Spleen (tissue), 11 donors: ENCODE measurements at regions not wholly inside any gene's neighbourhood (a gene's known extent, or its start where the extent isn't known, plus 50 kb on each side); places are given as distances from the start of the nearest gene placed in this dataset.

Source experiments
- DNase-seq: peaks from one replicate; pipeline ENCODE4 v3.0.0-alpha.2; 2020
- H3K27ac ChIP-seq, 8 donors: fragments of 200-600 bp; sonication (generic) in 7 of 8; 1 replicate in 4 of 8; 2 replicates in 4 of 8; pipeline versions ENCODE4 v1.5.0 to v1.8.0; 2016 to 2021; ENCODE audit warnings: inconsistent platforms in 4 of 8, mild to moderate bottlenecking in 4 of 8, moderate library complexity in 1 of 8
- H3K27me3 ChIP-seq, 7 donors: fragments of 200-600 bp; sonication (generic) in 6 of 7; replicated peaks in 1 of 7; 1 replicate in 4 of 7; 2 replicates in 3 of 7; pipeline versions ENCODE4 v1.5.0 to v1.8.0; 2016 to 2021; ENCODE audit warnings: inconsistent platforms in 3 of 7, mild to moderate bottlenecking in 1 of 7
- H3K36me3 ChIP-seq, 6 donors: fragments of 200-600 bp; sonication (generic) in 5 of 6; 1 replicate in 4 of 6; 2 replicates in 2 of 6; pipeline versions ENCODE4 v1.5.0 to v1.8.0; 2016 to 2021; ENCODE audit warnings: inconsistent platforms in 2 of 6
- H3K4me1 ChIP-seq, 6 donors: fragments of 200-600 bp; sonication (generic) in 5 of 6; 1 replicate in 3 of 6; 2 replicates in 3 of 6; pipeline versions ENCODE4 v1.5.0 to v1.8.0; 2016 to 2021; ENCODE audit warnings: inconsistent platforms in 3 of 6
- H3K4me3 ChIP-seq, 8 donors: fragments of 200-600 bp; sonication (generic) in 7 of 8; 1 replicate in 4 of 8; 2 replicates in 4 of 8; pipeline versions ENCODE4 v1.5.0 to v1.8.0; 2016 to 2021; ENCODE audit warnings: inconsistent platforms in 4 of 8, mild to moderate bottlenecking in 4 of 8, moderate library complexity in 2 of 8
- H3K9me3 ChIP-seq, 8 donors: fragments of 200-600 bp; sonication (generic) in 7 of 8; 1 replicate in 4 of 8; 2 replicates in 4 of 8; pipeline versions ENCODE4 v1.5.0 to v1.8.0; 2016 to 2021; ENCODE audit warnings: inconsistent platforms in 4 of 8
- CTCF ChIP-seq, 11 experiments: fragments of 200-600 bp in 7 of 11; fragments of 450-650 bp in 4 of 11; sonication (generic) in 4 of 11; IDR thresholded peaks in 8 of 11; conservative IDR thresholded peaks in 3 of 11; 1 replicate in 7 of 11; 2 replicates in 4 of 11; pipeline versions ENCODE4 v1.4.0 to v1.8.0; 2016 to 2021; ENCODE audit warnings: antibody characterized with exemption in 11 of 11, inconsistent platforms in 4 of 11, mild to moderate bottlenecking in 1 of 11
- POLR2A ChIP-seq, 3 donors: fragments of 450-650 bp; IDR thresholded peaks; one replicate each; pipeline ENCODE4 v1.5.1; 2017; ENCODE audit warnings: antibody characterized with exemption in 3 of 3, mild to moderate bottlenecking in 1 of 3
- POLR2AphosphoS5 ChIP-seq, 3 donors: sonication (generic); formaldehyde crosslinking; IDR thresholded peaks; one replicate each; pipeline ENCODE4 v1.5.1; 2017; ENCODE audit warnings: antibody characterized with exemption in 3 of 3
- whole genome bisulfite sequencing, 5 donors: extraction: QIAGEN DNeasy Blood & Tissue Kit in 3 of 5; methylation state at CpG; one replicate each; pipeline versions ENCODE4 v1.1.5 to v1.1.7; 2013 to 2018; 5-methylcytosine and 5-hydroxymethylcytosine counted together
- intact Hi-C: fragments of 100-400 bp; cut with DNase I; formaldehyde crosslinking; loops from one replicate; pipeline ENCODE4 v1.15.0; 2023; ENCODE audit warnings: low total_unique reads
- donor health status: healthy with polysubstance abuse.
- donor health status: DM: no; HTN: no; CAD: no; lungs with moderate emphysema.
- donor health status: DM: no; HTN: no; CAD: no.
- donor health status: Bipolar disorder and iron deficiency.
- donor health status: healthy.
- donor health status: DM: no; HTN: no; CAD: no.
- donor health status: DM: yes; HTN: yes; CAD: no.

GRCh38 chr5:125199373-125199772 is 452.9 kb upstream of the ZNF608 start:
- no peak for DNase-seq
- Histone ChIP-seq H3K27ac (no peak overlapping the region), H3K4me1 (peaks cover 0 to 12% (median 0%) of the 10 kb centered on the region in 6 donors), H3K4me3 (no peak overlapping the region), H3K36me3 (no peaks in the 10 kb centered on the region), H3K9me3 (peaks cover 0 to 1% (median 0%) of the 10 kb centered on the region in 8 donors), H3K27me3 (no peaks in the 10 kb centered on the region)
- 75 to 87% (median 85%) methylated on average over 2 of the region's 2 CpGs for WGBS, 5 donors
- TF ChIP-seq POLR2AphosphoS5 (IDR thresholded peaks at IDR 0.05) (no peak), CTCF (IDR thresholded peaks at IDR 0.05 in 8 of 11, conservative IDR thresholded peaks at IDR 0.05 in 3 of 11) (no peak), POLR2A (IDR thresholded peaks at IDR 0.05) (no peak)
- intact Hi-C loops = no loop called here

GRCh38 chr5:125199968-125200865 is 453.8 kb upstream of the ZNF608 start:
- peaks cover 0 to 12% (median 0%) of the 10 kb centered on the region in 6 donors for H3K4me1 ChIP-seq
- no peaks in the 10 kb centered on the region for H3K27me3 ChIP-seq
- no peak for DNase-seq
- H3K9me3 ChIP-seq = peaks cover 0 to 3% (median 0%) of the 10 kb centered on the region in 8 donors
- H3K27ac ChIP-seq = no peak overlapping the region
- peak overlapping the region in 4 of 8 donors; percentile 0 to 55 (median 17) for H3K4me3 ChIP-seq
- WGBS, 5 donors = 36 to 55% (median 41%) methylated on average over 17 of the region's 17 CpGs
- intact Hi-C loops = no loop called here
- H3K36me3 ChIP-seq = no peaks in the 10 kb centered on the region
- TF ChIP-seq CTCF (IDR thresholded peaks at IDR 0.05 in 8 of 11, conservative IDR thresholded peaks at IDR 0.05 in 3 of 11) (no peak), POLR2A (IDR thresholded peaks at IDR 0.05) (no peak)

- Histone ChIP-seq H3K4me3 (peak overlapping the region in 3 of 8 donors; percentile 0 to 55 (median 33)), H3K9me3 (peaks cover 0 to 3% (median 0%) of the 10 kb centered on the region in 8 donors), H3K36me3 (no peaks in the 10 kb centered on the region), H3K27me3 (no peaks in the 10 kb centered on the region), H3K4me1 (peaks cover 0 to 12% (median 0%) of the 10 kb centered on the region in 6 donors), H3K27ac (no peak overlapping the region)
- intact Hi-C loops = no loop called here
- TF ChIP-seq CTCF (IDR thresholded peaks at IDR 0.05 in 8 of 11, conservative IDR thresholded peaks at IDR 0.05 in 3 of 11) (no peak), POLR2A (IDR thresholded peaks at IDR 0.05) (no peak), POLR2AphosphoS5 (IDR thresholded peaks at IDR 0.05) (no peak)
- 57 to 72% (median 71%) methylated on average over 5 of the region's 5 CpGs for WGBS, 5 donors
- DNase-seq = no peak
Observed at GRCh38 chr5:125200866-125201373, 454.5 kb upstream of the ZNF608 start.

- Histone ChIP-seq H3K27ac (no peak overlapping the region), H3K4me3 (no peak overlapping the region), H3K9me3 (peaks cover 0 to 3% (median 0%) of the 10 kb centered on the region in 8 donors), H3K36me3 (no peaks in the 10 kb centered on the region), H3K27me3 (no peaks in the 10 kb centered on the region), H3K4me1 (peaks cover 0 to 12% (median 0%) of the 10 kb centered on the region in 6 donors)
- DNase-seq = no peak
- 91 to 96% (median 94%) methylated on average over 3 of the region's 3 CpGs for WGBS, 5 donors
- intact Hi-C loops = no loop called here
- TF ChIP-seq POLR2A (IDR thresholded peaks at IDR 0.05) (no peak), POLR2AphosphoS5 (IDR thresholded peaks at IDR 0.05) (no peak), CTCF (IDR thresholded peaks at IDR 0.05 in 8 of 11, conservative IDR thresholded peaks at IDR 0.05 in 3 of 11) (no peak)
Observed at GRCh38 chr5:125201446-125202052, 455.1 kb upstream of the ZNF608 start.
